ENCODE measurements at regions not wholly inside any gene's neighbourhood (a gene's known extent, or its start where the extent isn't known, plus 50 kb on each side); places are given as distances from the start of the nearest gene placed in this dataset.

DNA sequence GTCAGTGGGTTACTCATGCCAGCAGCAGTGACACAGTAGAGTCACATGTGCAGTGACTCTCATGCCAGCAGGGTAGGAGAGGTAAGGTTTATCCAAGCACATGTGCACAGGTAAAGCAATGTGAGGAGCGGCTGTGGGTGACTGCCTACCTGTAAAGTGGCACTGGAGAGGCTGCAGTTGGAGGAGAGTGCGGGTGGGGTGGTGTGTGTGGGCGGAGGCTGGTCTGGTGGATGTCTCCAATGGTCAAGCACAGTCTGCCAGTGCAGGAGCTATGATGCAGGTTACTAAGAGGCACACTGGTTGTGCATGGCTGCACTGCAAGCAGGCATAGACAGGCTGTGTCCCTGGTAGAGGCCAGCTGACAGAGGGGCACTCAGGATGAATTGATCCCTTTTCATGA, 588.2 kb upstream of the FTMT start:
- TF ChIP-seq, protein P1, sequence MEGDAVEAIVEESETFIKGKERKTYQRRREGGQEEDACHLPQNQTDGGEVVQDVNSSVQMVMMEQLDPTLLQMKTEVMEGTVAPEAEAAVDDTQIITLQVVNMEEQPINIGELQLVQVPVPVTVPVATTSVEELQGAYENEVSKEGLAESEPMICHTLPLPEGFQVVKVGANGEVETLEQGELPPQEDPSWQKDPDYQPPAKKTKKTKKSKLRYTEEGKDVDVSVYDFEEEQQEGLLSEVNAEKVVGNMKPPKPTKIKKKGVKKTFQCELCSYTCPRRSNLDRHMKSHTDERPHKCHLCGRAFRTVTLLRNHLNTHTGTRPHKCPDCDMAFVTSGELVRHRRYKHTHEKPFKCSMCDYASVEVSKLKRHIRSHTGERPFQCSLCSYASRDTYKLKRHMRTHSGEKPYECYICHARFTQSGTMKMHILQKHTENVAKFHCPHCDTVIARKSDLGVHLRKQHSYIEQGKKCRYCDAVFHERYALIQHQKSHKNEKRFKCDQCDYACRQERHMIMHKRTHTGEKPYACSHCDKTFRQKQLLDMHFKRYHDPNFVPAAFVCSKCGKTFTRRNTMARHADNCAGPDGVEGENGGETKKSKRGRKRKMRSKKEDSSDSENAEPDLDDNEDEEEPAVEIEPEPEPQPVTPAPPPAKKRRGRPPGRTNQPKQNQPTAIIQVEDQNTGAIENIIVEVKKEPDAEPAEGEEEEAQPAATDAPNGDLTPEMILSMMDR (IDR thresholded peaks at IDR 0.05), result no peak
- no peak for TF ChIP-seq POLR2A (IDR thresholded peaks at IDR 0.05)

Measured in sigmoid colon (tissue), 3 donors.